ENCODE measurements at regions not wholly inside any gene's neighbourhood (a gene's known extent, or its start where the extent isn't known, plus 50 kb on each side); places are given as distances from the start of the nearest gene placed in this dataset.

DNA sequence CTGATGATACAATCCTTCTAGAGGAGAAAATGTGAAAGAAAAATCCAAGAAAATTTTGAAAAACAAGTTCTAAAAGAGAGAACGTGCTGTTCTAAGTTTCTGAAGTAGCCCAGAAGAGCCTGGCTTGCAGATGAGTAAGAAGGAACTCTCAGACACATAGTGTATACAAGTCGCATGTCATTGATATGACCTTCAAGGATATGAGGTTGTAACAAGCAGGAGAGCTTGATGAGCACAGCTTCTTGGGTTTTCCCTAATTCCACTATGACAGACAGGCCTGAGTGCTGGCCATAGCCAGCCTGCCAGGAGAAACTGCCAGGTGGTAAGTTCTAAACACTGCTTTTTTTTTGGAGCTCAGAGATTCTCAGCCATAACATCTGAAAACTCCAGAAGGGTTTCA lies 235.7 kb upstream of the SIX2 start:
- no peaks in the 10 kb centered on the region for H3K36me3 ChIP-seq (ENCODE audit: insufficient read depth, low read length)
- Mint-ChIP-seq H3K36me3 (no peaks in the 10 kb centered on the region), H3K4me3 (no peak overlapping the region), H3K4me1 (no peaks in the 10 kb centered on the region), H3K27ac (no peak overlapping the region), H3K27me3 (peaks cover 6 to 14% of the 10 kb centered on the region in 2 donors), H3K9me3 (no peaks in the 10 kb centered on the region)
- CTCF ChIA-PET (ENCODE audit: partially characterized antibody) = interaction anchor here (1.6 kb wide), 1 partner anchor 55 kb away, joined by 4 read pairs; no protein-coding TSS in a partner anchor
- no peak overlapping the region for H3K4me3 ChIP-seq (ENCODE audit: low read length in 2 of 2)
- no peaks in the 10 kb centered on the region for H3K27me3 ChIP-seq (ENCODE audit: insufficient read depth, low read length)
- H3K9me3 ChIP-seq (ENCODE audit: control insufficient read depth in 1 of 2, low read length in 2 of 2) = no peaks in the 10 kb centered on the region
- H3K27ac ChIP-seq (ENCODE audit: low read depth, low read length) = no peak overlapping the region
- DNase-seq = no peak
- H3K4me1 ChIP-seq (ENCODE audit: insufficient read depth, low read length) = no peaks in the 10 kb centered on the region
- POLR2A ChIA-PET (ENCODE audit: partially characterized antibody) = no interaction called here
- intact Hi-C loops (cut with micrococcal nuclease) = no loop called here

DNA sequence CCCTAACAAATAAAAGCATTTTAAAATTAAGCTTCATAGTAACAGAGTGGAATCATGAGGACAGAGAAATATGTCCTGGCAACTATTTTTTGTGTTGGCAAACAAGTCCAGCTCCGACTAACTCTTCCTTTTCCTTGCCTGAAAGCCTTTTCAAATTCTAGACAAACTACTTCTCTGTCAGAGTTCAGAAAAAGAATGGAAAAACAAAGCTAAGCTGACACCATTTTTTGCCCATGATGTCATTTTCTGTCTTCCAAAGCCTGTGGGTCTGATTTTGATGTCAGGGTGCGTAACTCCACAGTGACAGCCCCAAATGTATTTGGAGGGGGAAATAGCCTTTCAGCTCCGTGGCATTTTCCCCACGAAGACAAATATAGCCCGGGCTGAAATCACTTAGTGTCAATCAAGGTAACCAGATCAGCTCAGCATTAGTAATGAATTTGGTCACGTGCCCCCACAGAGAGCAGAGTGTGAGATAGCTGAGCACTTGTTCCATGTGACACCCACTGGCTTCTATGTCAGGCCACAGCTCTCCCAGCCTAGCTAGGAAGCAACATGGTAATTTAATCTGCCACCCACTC lies 233.0 kb upstream of the SIX2 start:
- no peak overlapping the region for H3K4me3 ChIP-seq (ENCODE audit: low read length in 2 of 2)
- Mint-ChIP-seq H3K4me1 (no peaks in the 10 kb centered on the region), H3K27me3 (peaks cover 8 to 18% of the 10 kb centered on the region in 2 donors), H3K27ac (no peak overlapping the region), H3K9me3 (no peaks in the 10 kb centered on the region), H3K36me3 (no peaks in the 10 kb centered on the region), H3K4me3 (no peak overlapping the region)
- ChIA-PET POLR2A (ENCODE audit: partially characterized antibody) (no interaction called here), CTCF (ENCODE audit: partially characterized antibody) (no interaction called here)
- H3K4me1 ChIP-seq (ENCODE audit: insufficient read depth, low read length) = no peaks in the 10 kb centered on the region
- no peaks in the 10 kb centered on the region for H3K9me3 ChIP-seq (ENCODE audit: control insufficient read depth in 1 of 2, low read length in 2 of 2)
- no peak for DNase-seq
- H3K27ac ChIP-seq (ENCODE audit: low read depth, low read length) = no peak overlapping the region
- H3K36me3 ChIP-seq (ENCODE audit: insufficient read depth, low read length) = no peaks in the 10 kb centered on the region
- intact Hi-C loops (cut with micrococcal nuclease) = no loop called here
- H3K27me3 ChIP-seq (ENCODE audit: insufficient read depth, low read length) = no peaks in the 10 kb centered on the region

DNA sequence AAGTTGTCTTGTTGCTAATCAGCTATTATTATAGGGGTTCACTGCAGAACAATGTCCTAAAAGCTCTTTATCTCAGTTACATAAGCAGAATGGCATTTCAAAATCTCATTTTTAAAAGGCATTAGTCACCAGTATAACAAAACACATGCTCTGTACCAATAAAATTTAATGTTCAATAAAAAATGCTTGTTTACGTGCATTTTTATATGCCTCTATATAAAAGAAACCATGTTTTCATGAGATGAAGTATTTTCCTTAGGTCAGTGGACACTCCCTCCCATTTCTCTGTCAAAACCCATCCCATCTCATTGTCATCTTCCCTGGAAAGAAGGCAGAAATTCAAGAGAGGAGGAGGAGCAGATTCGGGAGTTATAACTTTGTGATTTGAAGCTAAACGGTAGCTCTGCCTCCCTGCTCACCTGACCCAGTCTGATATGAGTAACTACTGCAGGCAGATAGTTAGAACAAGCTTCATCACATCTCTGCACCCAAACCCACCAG lies 231.9 kb upstream of the SIX2 start:
- Mint-ChIP-seq H3K27ac (no peak overlapping the region), H3K36me3 (no peaks in the 10 kb centered on the region), H3K27me3 (peaks cover 9 to 19% of the 10 kb centered on the region in 2 donors), H3K4me1 (peaks cover 0 to 2% (median 0%) of the 10 kb centered on the region in 4 donors), H3K4me3 (no peak overlapping the region), H3K9me3 (no peaks in the 10 kb centered on the region)
- CTCF ChIA-PET (ENCODE audit: partially characterized antibody) = no interaction called here
- no peak overlapping the region for H3K4me3 ChIP-seq (ENCODE audit: low read length in 2 of 2)
- no peak overlapping the region for H3K27ac ChIP-seq (ENCODE audit: low read depth, low read length)
- no peaks in the 10 kb centered on the region for H3K9me3 ChIP-seq (ENCODE audit: control insufficient read depth in 1 of 2, low read length in 2 of 2)
- no peaks in the 10 kb centered on the region for H3K36me3 ChIP-seq (ENCODE audit: insufficient read depth, low read length)
- H3K4me1 ChIP-seq (ENCODE audit: insufficient read depth, low read length) = no peaks in the 10 kb centered on the region
- DNase-seq = no peak
- POLR2A ChIA-PET (ENCODE audit: partially characterized antibody) = no interaction called here
- no peaks in the 10 kb centered on the region for H3K27me3 ChIP-seq (ENCODE audit: insufficient read depth, low read length)
- intact Hi-C loops (cut with micrococcal nuclease) = no loop called here

DNA sequence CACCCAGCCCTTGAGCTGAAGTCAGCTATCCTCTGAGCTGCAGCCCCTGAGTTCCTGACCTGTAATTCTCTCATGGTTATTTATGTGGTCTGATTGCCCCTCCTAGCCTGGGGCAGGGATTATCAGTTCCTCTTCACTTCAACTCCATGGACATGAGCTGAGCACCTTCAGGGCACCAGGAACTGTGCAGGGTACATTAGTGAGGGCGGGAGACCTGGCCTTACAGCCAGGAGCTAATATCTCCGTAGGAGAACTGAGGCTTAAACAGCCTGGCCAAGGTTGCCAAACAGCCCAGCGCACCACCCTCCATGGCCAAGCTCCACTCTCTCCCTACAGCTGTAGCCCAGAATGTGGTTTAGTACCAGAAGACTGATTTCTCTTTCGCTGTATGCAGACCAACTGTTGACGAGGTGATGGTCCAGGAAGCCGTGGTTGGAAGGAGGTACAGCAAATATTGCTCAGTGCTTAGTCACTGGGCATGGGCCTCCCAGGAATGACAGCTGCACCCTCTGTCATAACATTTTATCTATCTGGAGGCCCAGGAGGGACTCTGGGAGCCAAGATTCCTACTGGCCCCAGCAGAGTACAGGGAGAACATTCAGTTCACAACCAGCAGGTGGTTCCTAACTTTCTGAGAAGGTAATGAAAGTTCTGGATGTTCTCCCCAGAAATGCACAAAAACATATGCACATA lies 228.7 kb upstream of the SIX2 start:
- Mint-ChIP-seq H3K27ac (no peak overlapping the region), H3K36me3 (no peaks in the 10 kb centered on the region), H3K4me1 (peaks cover 0 to 2% (median 0%) of the 10 kb centered on the region in 4 donors)

DNA sequence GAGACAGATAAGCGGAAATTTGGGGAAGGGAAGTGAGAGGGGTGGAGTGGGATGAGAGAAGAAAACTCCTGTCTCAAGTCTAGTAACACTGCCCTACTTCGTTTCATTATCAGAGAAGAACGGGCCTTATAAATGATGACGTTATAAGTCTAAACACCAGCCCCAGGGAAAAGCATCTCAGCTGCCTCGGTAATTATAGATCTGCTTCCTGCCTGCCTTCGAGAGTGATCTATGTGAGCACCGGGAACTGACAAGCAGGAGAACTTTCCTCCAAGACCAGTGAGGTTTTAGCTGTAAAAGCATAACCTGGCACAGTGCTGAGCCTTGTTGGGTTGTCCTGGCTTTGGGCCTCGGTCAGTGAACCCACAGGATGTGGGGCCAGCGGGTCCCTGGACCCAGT lies 227.9 kb upstream of the SIX2 start:
- H3K9me3 ChIP-seq (ENCODE audit: control insufficient read depth in 1 of 2, low read length in 2 of 2) = no peaks in the 10 kb centered on the region
- H3K27me3 ChIP-seq (ENCODE audit: insufficient read depth, low read length) = no peaks in the 10 kb centered on the region
- peaks cover 0 to 2% (median 0%) of the 10 kb centered on the region in 4 donors for H3K4me1 Mint-ChIP-seq
- no peak overlapping the region for H3K27ac Mint-ChIP-seq
- H3K4me3 ChIP-seq (ENCODE audit: low read length in 2 of 2) = no peak overlapping the region
- H3K36me3 ChIP-seq (ENCODE audit: insufficient read depth, low read length) = no peaks in the 10 kb centered on the region
- ChIA-PET POLR2A (ENCODE audit: partially characterized antibody) (no interaction called here), CTCF (ENCODE audit: partially characterized antibody) (no interaction called here)
- no peak overlapping the region for H3K4me3 Mint-ChIP-seq
- no peak overlapping the region for H3K27ac ChIP-seq (ENCODE audit: low read depth, low read length)
- H3K9me3 Mint-ChIP-seq = peaks cover 0 to under 1% (median 0%) of the 10 kb centered on the region in 8 donors
- no peak for DNase-seq
- no peaks in the 10 kb centered on the region for H3K4me1 ChIP-seq (ENCODE audit: insufficient read depth, low read length)
- intact Hi-C loops (cut with micrococcal nuclease) = no loop called here
- peaks cover 8 to 21% of the 10 kb centered on the region in 2 donors for H3K27me3 Mint-ChIP-seq
- no peaks in the 10 kb centered on the region for H3K36me3 Mint-ChIP-seq

More for the DNA sequence above, 228.7 kb upstream of the SIX2 start:
- CTCF ChIA-PET (ENCODE audit: partially characterized antibody) = no interaction called here
- no peak overlapping the region for H3K4me3 Mint-ChIP-seq
- no peak overlapping the region for H3K4me3 ChIP-seq (ENCODE audit: low read length in 2 of 2)
- no peak overlapping the region for H3K27ac ChIP-seq (ENCODE audit: low read depth, low read length)
- H3K4me1 ChIP-seq (ENCODE audit: insufficient read depth, low read length) = no peaks in the 10 kb centered on the region
- no peak for DNase-seq
- no peaks in the 10 kb centered on the region for H3K9me3 Mint-ChIP-seq
- POLR2A ChIA-PET (ENCODE audit: partially characterized antibody) = no interaction called here
- no peaks in the 10 kb centered on the region for H3K9me3 ChIP-seq (ENCODE audit: control insufficient read depth in 1 of 2, low read length in 2 of 2)
- no peaks in the 10 kb centered on the region for H3K36me3 ChIP-seq (ENCODE audit: insufficient read depth, low read length)
- H3K27me3 Mint-ChIP-seq = peaks cover 9 to 21% of the 10 kb centered on the region in 2 donors
- intact Hi-C loops (cut with micrococcal nuclease) = no loop called here
- no peaks in the 10 kb centered on the region for H3K27me3 ChIP-seq (ENCODE audit: insufficient read depth, low read length)

DNA sequence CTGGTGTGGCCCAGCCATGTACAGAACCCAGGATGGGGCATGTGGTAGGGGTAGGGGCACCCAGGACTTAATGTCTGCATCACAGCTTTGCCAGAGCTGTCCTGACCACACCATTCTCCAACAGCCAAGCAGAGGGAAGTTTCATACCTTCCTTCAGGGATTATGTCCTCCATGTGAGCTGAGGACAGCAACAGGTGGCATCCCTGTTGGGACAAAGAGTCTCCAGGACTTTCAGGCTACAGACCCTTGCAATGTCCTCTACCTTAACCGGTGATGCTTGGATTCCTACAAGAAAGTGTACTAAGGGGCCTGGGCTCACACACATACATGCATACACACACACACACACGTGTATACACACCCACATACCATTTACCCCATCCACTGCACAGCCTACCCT lies 227.0 kb upstream of the SIX2 start:
- DNase-seq = no peak
- peaks cover 8 to 17% of the 10 kb centered on the region in 2 donors for H3K27me3 Mint-ChIP-seq
- H3K4me3 Mint-ChIP-seq = no peak overlapping the region
- Histone ChIP-seq H3K27me3 (ENCODE audit: insufficient read depth, low read length) (no peaks in the 10 kb centered on the region), H3K27ac (ENCODE audit: low read depth, low read length) (no peak overlapping the region), H3K4me3 (ENCODE audit: low read length in 2 of 2) (no peak overlapping the region), H3K9me3 (ENCODE audit: control insufficient read depth in 1 of 2, low read length in 2 of 2) (no peaks in the 10 kb centered on the region), H3K4me1 (ENCODE audit: insufficient read depth, low read length) (no peaks in the 10 kb centered on the region), H3K36me3 (ENCODE audit: insufficient read depth, low read length) (no peaks in the 10 kb centered on the region)
- ChIA-PET POLR2A (ENCODE audit: partially characterized antibody) (no interaction called here), CTCF (ENCODE audit: partially characterized antibody) (no interaction called here)
- H3K4me1 Mint-ChIP-seq = peaks cover 0 to 2% (median 0%) of the 10 kb centered on the region in 4 donors
- intact Hi-C loops (cut with micrococcal nuclease) = no loop called here
- H3K9me3 Mint-ChIP-seq = peaks cover 0 to 3% (median 0%) of the 10 kb centered on the region in 8 donors
- no peaks in the 10 kb centered on the region for H3K36me3 Mint-ChIP-seq
- no peak overlapping the region for H3K27ac Mint-ChIP-seq

DNA sequence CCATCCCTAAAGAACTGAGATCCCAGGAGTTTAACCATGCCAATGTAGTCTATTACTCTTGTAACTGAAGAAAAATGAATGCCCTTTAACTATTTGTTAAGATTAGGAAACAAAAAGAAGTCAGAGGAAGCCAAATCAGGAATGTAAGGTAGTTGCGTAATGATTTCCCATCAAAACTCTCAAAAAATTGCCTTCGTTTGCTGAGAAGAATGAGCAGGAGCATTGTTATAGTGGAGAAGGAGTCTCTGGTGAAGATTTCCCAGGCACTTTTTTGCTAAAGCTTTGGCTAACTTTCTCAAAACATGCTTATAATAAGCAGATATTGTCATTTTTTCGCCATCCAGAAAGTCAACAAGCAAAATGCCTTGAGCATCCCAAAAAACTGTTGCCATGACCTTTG lies 224.0 kb upstream of the SIX2 start:
- Mint-ChIP-seq H3K27me3 (peaks cover 7 to 10% of the 10 kb centered on the region in 2 donors), H3K4me1 (peaks cover 0 to 2% (median 0%) of the 10 kb centered on the region in 4 donors), H3K9me3 (peaks cover 0 to 4% (median 0%) of the 10 kb centered on the region in 8 donors), H3K36me3 (no peaks in the 10 kb centered on the region), H3K4me3 (no peak overlapping the region), H3K27ac (no peak overlapping the region)
- ChIA-PET POLR2A (ENCODE audit: partially characterized antibody) (no interaction called here), CTCF (ENCODE audit: partially characterized antibody) (no interaction called here)
- Histone ChIP-seq H3K27ac (ENCODE audit: low read depth, low read length) (no peak overlapping the region), H3K27me3 (ENCODE audit: insufficient read depth, low read length) (no peaks in the 10 kb centered on the region), H3K4me3 (ENCODE audit: low read length in 2 of 2) (no peak overlapping the region), H3K9me3 (ENCODE audit: control insufficient read depth in 1 of 2, low read length in 2 of 2) (no peaks in the 10 kb centered on the region), H3K4me1 (ENCODE audit: insufficient read depth, low read length) (no peaks in the 10 kb centered on the region), H3K36me3 (ENCODE audit: insufficient read depth, low read length) (no peaks in the 10 kb centered on the region)
- intact Hi-C loops (cut with micrococcal nuclease) = no loop called here
- no peak for DNase-seq

Measured in CD4-positive, alpha-beta memory T cell (primary cell).